ENCODE measurements at regions not wholly inside any gene's neighbourhood (a gene's known extent, or its start where the extent isn't known, plus 50 kb on each side); places are given as distances from the start of the nearest gene placed in this dataset. TPM values are rescaled to one million over a fixed set of nuclear protein-coding genes. Genes with fewer than 3 reads are reported as not detected.

- Histone ChIP-seq H3K9me3 (ENCODE audit: control insufficient read depth in 4 of 4, low read length in 3 of 4) (no peaks in the 10 kb centered on the region), H3K27ac (ENCODE audit: low read depth in 1 of 2, low read length in 2 of 2) (no peak overlapping the region), H3K9ac (ENCODE audit: low read depth in 1 of 2, low read length in 2 of 2) (no peak overlapping the region), H3K4me3 (ENCODE audit: low read depth in 1 of 3, low read length in 3 of 3) (no peak overlapping the region), H3K36me3 (ENCODE audit: control insufficient read depth in 4 of 4, insufficient read depth in 3 of 4, low read depth in 1 of 4, low read length in 3 of 4) (no peaks in the 10 kb centered on the region), H3K4me1 (ENCODE audit: control insufficient read depth in 4 of 4, insufficient read depth in 4 of 4, low read length in 3 of 4) (peaks cover 0 to 5% (median 0%) of the 10 kb centered on the region in 4 donors), H3K27me3 (ENCODE audit: control insufficient read depth in 4 of 4, insufficient read depth in 4 of 4, low read length in 3 of 4) (peaks cover 0 to 4% (median 2%) of the 10 kb centered on the region in 4 donors)
- DNase-seq (ENCODE audit: low spot score), result no peak
- 60% methylated on average over 3 of the region's 3 CpGs for WGBS
- TF ChIP-seq HNF4A (conservative IDR thresholded peaks at IDR 0.05), result no peak
- no peak for TF ChIP-seq JUND (IDR thresholded peaks at IDR 0.05)
- no peak for TF ChIP-seq SP1 (IDR thresholded peaks at IDR 0.05)
- TF ChIP-seq TAF1 (conservative IDR thresholded peaks at IDR 0.05), result no peak
- TF ChIP-seq EGR1 (IDR thresholded peaks at IDR 0.05; ENCODE audit: low read depth in 2 of 2), result no peak
- TF ChIP-seq FOXA1 (IDR thresholded peaks at IDR 0.05), result no peak
- no peak for TF ChIP-seq FOXA2 (IDR thresholded peaks at IDR 0.05)
- no peak for TF ChIP-seq HNF4G (IDR thresholded peaks at IDR 0.05)
Observed at GRCh38 chr20:63057171-63058117, 50.7 kb upstream of the BHLHE23 start.

GRCh38 chr20:63056236-63057170 lies 49.7 kb upstream of the BHLHE23 start:
- Histone ChIP-seq H3K9me3 (ENCODE audit: control insufficient read depth in 4 of 4, low read length in 3 of 4) (no peaks in the 10 kb centered on the region), H3K4me3 (ENCODE audit: low read depth in 1 of 3, low read length in 3 of 3) (no peak overlapping the region), H3K27me3 (ENCODE audit: control insufficient read depth in 4 of 4, insufficient read depth in 4 of 4, low read length in 3 of 4) (peaks cover 0 to 4% (median 2%) of the 10 kb centered on the region in 4 donors), H3K4me1 (ENCODE audit: control insufficient read depth in 4 of 4, insufficient read depth in 4 of 4, low read length in 3 of 4) (peaks cover 0 to 5% (median 0%) of the 10 kb centered on the region in 4 donors), H3K36me3 (ENCODE audit: control insufficient read depth in 4 of 4, insufficient read depth in 3 of 4, low read depth in 1 of 4, low read length in 3 of 4) (no peaks in the 10 kb centered on the region), H3K27ac (ENCODE audit: low read depth in 1 of 2, low read length in 2 of 2) (no peak overlapping the region), H3K9ac (ENCODE audit: low read depth in 1 of 2, low read length in 2 of 2) (no peak overlapping the region)
- 12% methylated on average over 39 of the region's 39 CpGs for WGBS
- DNase-seq (ENCODE audit: low spot score), result no peak
- TF ChIP-seq RXRA (IDR thresholded peaks at IDR 0.05), result no peak
- peak; percentile 52 for TF ChIP-seq CTCF (IDR thresholded peaks at IDR 0.05; ENCODE audit: low read depth, low read length, missing input control)
- no peak for TF ChIP-seq YY1 (IDR thresholded peaks at IDR 0.05)
- TF ChIP-seq RAD21 (IDR thresholded peaks at IDR 0.05), result peak in 1 of 2 donors; percentile 74
- TF ChIP-seq JUND (IDR thresholded peaks at IDR 0.05), result no peak

Small RNA genes lying in the stretch of these regions (small RNA-seq; reads per million reads assigned to genes)
- not detected for gene RF00635
